ENCODE measurements at regions not wholly inside any gene's neighbourhood (a gene's known extent, or its start where the extent isn't known, plus 50 kb on each side); places are given as distances from the start of the nearest gene placed in this dataset.

GRCh38 chr2:16107246-16107645 lies 166.9 kb downstream of the MYCN start:
- H3K9me3 ChIP-seq: no peaks in the 10 kb centered on the region
- no peaks in the 10 kb centered on the region for H3K36me3 ChIP-seq
- DNase-seq (ENCODE audit: low spot score) (no peak), ATAC-seq (ENCODE audit: insufficient number of reproducible peaks, low FRiP score, low read depth) (no peak)
- no peaks in the 10 kb centered on the region for H3K27me3 ChIP-seq (replicated peaks; ENCODE audit: insufficient read depth)
- H3K4me1 ChIP-seq (ENCODE audit: control insufficient read depth in 1 of 2, low read depth in 2 of 2): no peaks in the 10 kb centered on the region
- TF ChIP-seq CTCF (IDR thresholded peaks at IDR 0.05): no peak
- no peak overlapping the region for H3K4me3 ChIP-seq
- H3K27ac ChIP-seq: no peak overlapping the region

- Histone ChIP-seq H3K9me3 (no peaks in the 10 kb centered on the region), H3K36me3 (no peaks in the 10 kb centered on the region), H3K27ac (no peak overlapping the region), H3K4me3 (no peak overlapping the region), H3K27me3 (replicated peaks; ENCODE audit: insufficient read depth) (no peaks in the 10 kb centered on the region), H3K4me1 (ENCODE audit: control insufficient read depth in 1 of 2, low read depth in 2 of 2) (no peaks in the 10 kb centered on the region)
- no peak for ATAC-seq (ENCODE audit: insufficient number of reproducible peaks, low FRiP score, low read depth)
- DNase-seq (ENCODE audit: low spot score): no peak
- no peak for TF ChIP-seq CTCF (IDR thresholded peaks at IDR 0.05)
Observed at GRCh38 chr2:16106619-16107018, 166.3 kb downstream of the MYCN start.

GRCh38 chr2:16105669-16106281 lies 165.4 kb downstream of the MYCN start:
- H3K27ac ChIP-seq: no peak overlapping the region
- H3K9me3 ChIP-seq: no peaks in the 10 kb centered on the region
- H3K4me3 ChIP-seq: no peak overlapping the region
- ATAC-seq (ENCODE audit: insufficient number of reproducible peaks, low FRiP score, low read depth): no peak
- H3K36me3 ChIP-seq: no peaks in the 10 kb centered on the region
- H3K4me1 ChIP-seq (ENCODE audit: control insufficient read depth in 1 of 2, low read depth in 2 of 2): no peaks in the 10 kb centered on the region
- H3K27me3 ChIP-seq (replicated peaks; ENCODE audit: insufficient read depth): no peaks in the 10 kb centered on the region
- TF ChIP-seq CTCF (IDR thresholded peaks at IDR 0.05): no peak
- no peak for DNase-seq (ENCODE audit: low spot score)

GRCh38 chr2:16104949-16105668 lies 164.8 kb downstream of the MYCN start:
- ATAC-seq (ENCODE audit: insufficient number of reproducible peaks, low FRiP score, low read depth): no peak
- no peak for TF ChIP-seq CTCF (IDR thresholded peaks at IDR 0.05)
- DNase-seq (ENCODE audit: low spot score): no peak
- Histone ChIP-seq H3K27ac (no peak overlapping the region), H3K4me1 (ENCODE audit: control insufficient read depth in 1 of 2, low read depth in 2 of 2) (no peaks in the 10 kb centered on the region), H3K9me3 (no peaks in the 10 kb centered on the region), H3K36me3 (no peaks in the 10 kb centered on the region), H3K4me3 (no peak overlapping the region), H3K27me3 (replicated peaks; ENCODE audit: insufficient read depth) (no peaks in the 10 kb centered on the region)

GRCh38 chr2:16104315-16104948 lies 164.1 kb downstream of the MYCN start:
- no peak for ATAC-seq (ENCODE audit: insufficient number of reproducible peaks, low FRiP score, low read depth)
- no peak for TF ChIP-seq CTCF (IDR thresholded peaks at IDR 0.05)
- DNase-seq (ENCODE audit: low spot score): no peak

More at GRCh38 chr2:16104315-16104948, 164.1 kb downstream of the MYCN start:
- Histone ChIP-seq H3K27ac (no peak overlapping the region), H3K9me3 (no peaks in the 10 kb centered on the region), H3K4me1 (ENCODE audit: control insufficient read depth in 1 of 2, low read depth in 2 of 2) (no peaks in the 10 kb centered on the region), H3K36me3 (no peaks in the 10 kb centered on the region), H3K4me3 (no peak overlapping the region), H3K27me3 (replicated peaks; ENCODE audit: insufficient read depth) (no peaks in the 10 kb centered on the region)
